Body of pancreas (tissue), 4 donors: ENCODE measurements at regions not wholly inside any gene's neighbourhood (a gene's known extent, or its start where the extent isn't known, plus 50 kb on each side); places are given as distances from the start of the nearest gene placed in this dataset.

Experiments used
- CTCF ChIP-seq, 7 experiments: fragments of 450-650 bp in 4 of 7; fragments of 200-600 bp in 3 of 7; sonication (generic) in 3 of 7; IDR thresholded peaks; one replicate each; pipeline ENCODE4 v1.5.1; 2016 to 2019; ENCODE audit warnings: antibody characterized with exemption in 7 of 7
- POLR2A ChIP-seq, 3 donors: fragments of 450-650 bp; IDR thresholded peaks; one replicate each; pipeline ENCODE4 v1.6.1; 2016; ENCODE audit warnings: antibody characterized with exemption in 3 of 3, mild to moderate bottlenecking in 2 of 3

GRCh38 chr21:40931197-40931596 is 84.2 kb upstream of the DSCAM start:
- TF ChIP-seq CTCF (IDR thresholded peaks at IDR 0.05) (no peak), POLR2A (IDR thresholded peaks at IDR 0.05) (no peak)
